Activated T-cell treated with anti-CD3 and anti-CD28 coated beads, Interleukin-2, amount 50 U/mL, for 4 hours (primary cell): ENCODE measurements at regions not wholly inside any gene's neighbourhood (a gene's known extent, or its start where the extent isn't known, plus 50 kb on each side); places are given as distances from the start of the nearest gene placed in this dataset.
"Not testable (repeated sequence)": the region's sequence is repeated elsewhere in the genome, so short reads cannot be mapped to it uniquely, and the experiment has no call there.

ENCODE experiments used
- ATAC-seq, 2 donors: fragments of 200-7000 bp; cut with Tn5 transposase; one replicate each; pipeline ENCODE4 v1.10.0; 2021
- DNase-seq: peaks from one replicate; pipeline ENCODE4 v3.0.0-alpha.2; 2020
- H3K27me3 Mint-ChIP-seq: one replicate; pipeline ENCODE4 v1.8.0; 2021; ENCODE audit warnings: low read depth, mixed read lengths
- H3K36me3 Mint-ChIP-seq: one replicate; pipeline ENCODE4 v1.8.0; 2022; ENCODE audit warnings: mixed read lengths; ENCODE audit not compliant: insufficient read depth
- H3K4me1 Mint-ChIP-seq: one replicate; pipeline ENCODE4 v1.8.0; 2021; ENCODE audit warnings: low read depth, mixed read lengths
- H3K4me3 Mint-ChIP-seq: one replicate; pipeline ENCODE4 v1.8.0; 2021; ENCODE audit warnings: mild to moderate bottlenecking, moderate library complexity, mixed read lengths
- H3K9me3 Mint-ChIP-seq: one replicate; pipeline ENCODE4 v1.8.0; 2021; ENCODE audit warnings: mixed read lengths

- not testable (repeated sequence) for DNase-seq, H3K4me3 Mint-ChIP-seq, H3K36me3 Mint-ChIP-seq, ATAC-seq, H3K9me3 Mint-ChIP-seq, H3K4me1 Mint-ChIP-seq, H3K27me3 Mint-ChIP-seq
Measured at GRCh38 chr7:55743454-55743717, 119.2 kb downstream of the SEPTIN14 start.

GRCh38 chr7:55742651-55743453, 119.7 kb downstream of the SEPTIN14 start:
- not testable (repeated sequence) for H3K4me3 Mint-ChIP-seq, DNase-seq, ATAC-seq, H3K9me3 Mint-ChIP-seq, H3K27me3 Mint-ChIP-seq, H3K4me1 Mint-ChIP-seq, H3K36me3 Mint-ChIP-seq

- ATAC-seq, H3K36me3 Mint-ChIP-seq, H3K27me3 Mint-ChIP-seq, DNase-seq, H3K4me1 Mint-ChIP-seq, H3K9me3 Mint-ChIP-seq, H3K4me3 Mint-ChIP-seq: not testable (repeated sequence)
Measured at GRCh38 chr7:55741721-55742631, 120.6 kb downstream of the SEPTIN14 start.

- not testable (repeated sequence) for H3K4me1 Mint-ChIP-seq, H3K4me3 Mint-ChIP-seq, ATAC-seq, H3K9me3 Mint-ChIP-seq, H3K36me3 Mint-ChIP-seq, H3K27me3 Mint-ChIP-seq, DNase-seq
Measured at GRCh38 chr7:55740633-55741250, 121.8 kb downstream of the SEPTIN14 start.

- not testable (repeated sequence) for ATAC-seq, H3K4me3 Mint-ChIP-seq, H3K4me1 Mint-ChIP-seq, H3K9me3 Mint-ChIP-seq, DNase-seq, H3K27me3 Mint-ChIP-seq, H3K36me3 Mint-ChIP-seq
Measured at GRCh38 chr7:55740053-55740452, 122.5 kb downstream of the SEPTIN14 start.

GRCh38 chr7:55736641-55737221, 125.8 kb downstream of the SEPTIN14 start:
- H3K9me3 Mint-ChIP-seq, DNase-seq, H3K4me1 Mint-ChIP-seq, H3K27me3 Mint-ChIP-seq, H3K4me3 Mint-ChIP-seq, ATAC-seq, H3K36me3 Mint-ChIP-seq: not testable (repeated sequence)

- Mint-ChIP-seq H3K4me1 (no peaks in the 10 kb centered on the region), H3K36me3 (no peaks in the 10 kb centered on the region), H3K9me3 (no peaks in the 10 kb centered on the region), H3K27me3 (no peaks in the 10 kb centered on the region), H3K4me3 (no peak overlapping the region)
- no peak for ATAC-seq
- DNase-seq, result no peak
Measured at GRCh38 chr7:55733241-55734140, 129.1 kb downstream of the SEPTIN14 start.

- ATAC-seq (no peak), DNase-seq (no peak)
- Mint-ChIP-seq H3K9me3 (no peaks in the 10 kb centered on the region), H3K36me3 (no peaks in the 10 kb centered on the region), H3K4me1 (no peaks in the 10 kb centered on the region), H3K4me3 (no peak overlapping the region), H3K27me3 (no peaks in the 10 kb centered on the region)
Measured at GRCh38 chr7:55731931-55732330, 130.6 kb downstream of the SEPTIN14 start.

GRCh38 chr7:55730197-55730596, 132.4 kb downstream of the SEPTIN14 start:
- H3K4me1 Mint-ChIP-seq, result no peaks in the 10 kb centered on the region
- ATAC-seq (no peak), DNase-seq (no peak)
- H3K4me3 Mint-ChIP-seq, result no peak overlapping the region
- no peaks in the 10 kb centered on the region for H3K36me3 Mint-ChIP-seq
- H3K9me3 Mint-ChIP-seq, result no peaks in the 10 kb centered on the region
- H3K27me3 Mint-ChIP-seq, result no peaks in the 10 kb centered on the region

GRCh38 chr7:55723621-55723941, 139.0 kb downstream of the SEPTIN14 start:
- no peak for DNase-seq
- Mint-ChIP-seq H3K36me3 (no peaks in the 10 kb centered on the region), H3K4me3 (no peak overlapping the region), H3K9me3 (no peaks in the 10 kb centered on the region), H3K4me1 (peaks cover 1% of the 10 kb centered on the region), H3K27me3 (no peaks in the 10 kb centered on the region)
- ATAC-seq, result no peak

- H3K36me3 Mint-ChIP-seq, H3K27me3 Mint-ChIP-seq, H3K4me1 Mint-ChIP-seq, H3K9me3 Mint-ChIP-seq, DNase-seq, H3K4me3 Mint-ChIP-seq: not testable (repeated sequence)
- peak in 1 of 2 donors; percentile 57 for ATAC-seq
Measured at GRCh38 chr7:55722874-55723620, 139.5 kb downstream of the SEPTIN14 start.

- H3K27me3 Mint-ChIP-seq, H3K4me3 Mint-ChIP-seq, ATAC-seq, H3K9me3 Mint-ChIP-seq, DNase-seq, H3K4me1 Mint-ChIP-seq, H3K36me3 Mint-ChIP-seq: not testable (repeated sequence)
Measured at GRCh38 chr7:55721004-55721403, 141.5 kb downstream of the SEPTIN14 start.

GRCh38 chr7:55715247-55715867, 143.1 kb upstream of the VOPP1 start:
- not testable (repeated sequence) for H3K4me3 Mint-ChIP-seq, H3K4me1 Mint-ChIP-seq

More at GRCh38 chr7:55715247-55715867, 143.1 kb upstream of the VOPP1 start:
- not testable (repeated sequence) for DNase-seq, H3K9me3 Mint-ChIP-seq, H3K36me3 Mint-ChIP-seq, ATAC-seq, H3K27me3 Mint-ChIP-seq
